PFSK-1 (cell line): ENCODE measurements at regions not wholly inside any gene's neighbourhood (a gene's known extent, or its start where the extent isn't known, plus 50 kb on each side); places are given as distances from the start of the nearest gene placed in this dataset.

Experiments used
- FOXP2 ChIP-seq: optimal IDR thresholded peaks from 2 replicates; pipeline ENCODE3; 2011; ENCODE audit warnings: borderline replicate concordance, control low read depth, inconsistent platforms; ENCODE audit not compliant: insufficient read depth; ENCODE audit errors: extremely low read length, extremely low read depth
- POLR2AphosphoS5 ChIP-seq: IDR thresholded peaks from 2 replicates; pipeline ENCODE4 v1.6.1; 2012; ENCODE audit warnings: low read depth, mild to moderate bottlenecking, control low read depth, low read length, moderate library complexity
- REST ChIP-seq, 2 experiments: IDR thresholded peaks; 2 replicates each; pipeline versions ENCODE4 v1.6.1 to v1.8.0; 2011 to 2012; ENCODE audit warnings: low read depth in 2 of 2, low read length in 2 of 2, control low read depth in 1 of 2, inconsistent platforms in 1 of 2, mild to moderate bottlenecking in 1 of 2, moderate library complexity in 1 of 2; ENCODE audit not compliant: insufficient read depth in 1 of 2
- SIN3A ChIP-seq: IDR thresholded peaks from 2 replicates; pipeline ENCODE4 v1.6.1; 2012; ENCODE audit warnings: mild to moderate bottlenecking, low read length, moderate library complexity, borderline replicate concordance; ENCODE audit not compliant: insufficient read depth
- TAF1 ChIP-seq: IDR thresholded peaks from 2 replicates; pipeline ENCODE4 v1.6.1; 2012; ENCODE audit warnings: low read length, control low read depth, borderline replicate concordance; ENCODE audit not compliant: insufficient read depth

- TF ChIP-seq FOXP2: no peak
- no peak for TF ChIP-seq TAF1
- no peak for TF ChIP-seq REST (IDR thresholded peaks at IDR 0.05; ENCODE audit: insufficient read depth in 1 of 2, low read depth in 2 of 2, low read length in 2 of 2)
- no peak for TF ChIP-seq SIN3A
- no peak for TF ChIP-seq POLR2AphosphoS5
Observed at GRCh38 chr5:18601185-18601584, 966.9 kb downstream of the TAF11L14 start.

- TF ChIP-seq FOXP2 (no peak), POLR2AphosphoS5 (no peak), SIN3A (no peak), REST (IDR thresholded peaks at IDR 0.05; ENCODE audit: insufficient read depth in 1 of 2, low read depth in 2 of 2, low read length in 2 of 2) (no peak), TAF1 (no peak)
Observed at GRCh38 chr5:18602402-18602801, 968.1 kb downstream of the TAF11L14 start.

- TF ChIP-seq POLR2AphosphoS5 (no peak), FOXP2 (no peak), REST (IDR thresholded peaks at IDR 0.05; ENCODE audit: insufficient read depth in 1 of 2, low read depth in 2 of 2, low read length in 2 of 2) (no peak), SIN3A (no peak)
Observed at GRCh38 chr5:18605186-18605585, 970.9 kb downstream of the TAF11L14 start.

- no peak for TF ChIP-seq FOXP2
- no peak for TF ChIP-seq TAF1
- no peak for TF ChIP-seq SIN3A
- TF ChIP-seq REST (IDR thresholded peaks at IDR 0.05; ENCODE audit: insufficient read depth in 1 of 2, low read depth in 2 of 2, low read length in 2 of 2): no peak
- TF ChIP-seq POLR2AphosphoS5: no peak
Observed at GRCh38 chr5:18607570-18607969, 973.3 kb downstream of the TAF11L14 start.

GRCh38 chr5:18630458-18631045, 996.3 kb downstream of the TAF11L14 start:
- TF ChIP-seq POLR2AphosphoS5 (no peak), SIN3A (no peak), REST (IDR thresholded peaks at IDR 0.05; ENCODE audit: insufficient read depth in 1 of 2, low read depth in 2 of 2, low read length in 2 of 2) (no peak), TAF1 (no peak), FOXP2 (no peak)
